Adrenal gland (tissue), 9 donors: ENCODE measurements at regions not wholly inside any gene's neighbourhood (a gene's known extent, or its start where the extent isn't known, plus 50 kb on each side); places are given as distances from the start of the nearest gene placed in this dataset.

Source experiments
- DNase-seq, 7 donors: peaks; one replicate each; pipeline ENCODE4 v3.0.0-alpha.2; 2019 to 2020
- H3K27ac ChIP-seq, 5 donors: fragments of 200-600 bp; sonication (generic) in 4 of 5; 1 replicate in 3 of 5; 2 replicates in 2 of 5; pipeline versions ENCODE4 v1.5.1 to v1.8.0; 2016 to 2020; ENCODE audit warnings: mild to moderate bottlenecking in 1 of 5
- H3K27me3 ChIP-seq: fragments of 200-600 bp; 2 replicates; pipeline ENCODE4 v1.8.0; 2021
- H3K36me3 ChIP-seq, 2 donors: fragments of 200-600 bp; replicated peaks in 1 of 2; 1 replicate in 1 of 2; 2 replicates in 1 of 2; pipeline versions ENCODE4 v1.5.1 to v1.8.0; 2018 to 2022
- H3K4me1 ChIP-seq, 2 donors: fragments of 200-600 bp; replicated peaks in 1 of 2; 1 replicate in 1 of 2; 2 replicates in 1 of 2; pipeline versions ENCODE4 v1.5.1 to v1.8.0; 2018 to 2021
- H3K4me3 ChIP-seq, 4 donors: fragments of 200-600 bp; sonication (generic) in 3 of 4; one replicate each; pipeline ENCODE4 v1.5.1; 2016 to 2018
- H3K9me3 ChIP-seq, 3 donors: fragments of 200-600 bp; sonication (generic) in 1 of 3; replicated peaks in 1 of 3; 1 replicate in 2 of 3; 2 replicates in 1 of 3; pipeline versions ENCODE4 v1.5.1 to v1.8.0; 2016 to 2021
- CTCF ChIP-seq, 6 experiments: fragments of 450-650 bp in 4 of 6; fragments of 200-600 bp in 2 of 6; sonication (generic) in 1 of 6; IDR thresholded peaks; 1 replicate in 5 of 6; 2 replicates in 1 of 6; pipeline versions ENCODE4 v1.5.1 to v1.8.0; 2016 to 2021; ENCODE audit warnings: antibody characterized with exemption in 6 of 6, mild to moderate bottlenecking in 2 of 6, moderate library complexity in 1 of 6
- POLR2A ChIP-seq, 2 donors: fragments of 450-650 bp; IDR thresholded peaks; one replicate each; pipeline ENCODE4 v1.6.1; 2017; ENCODE audit warnings: antibody characterized with exemption in 2 of 2, mild to moderate bottlenecking in 2 of 2, moderate library complexity in 1 of 2
- WGBS, 4 donors: extraction: QIAGEN DNeasy Blood & Tissue Kit in 2 of 4; methylation state at CpG; one replicate each; pipeline versions ENCODE4 v1.1.5 to v1.1.7; 2013 to 2017; 5-methylcytosine and 5-hydroxymethylcytosine counted together
- intact Hi-C, 2 donors: fragments of 100-400 bp; cut with DNase I; formaldehyde crosslinking; loops; one replicate each; pipeline versions ENCODE4 v1.14.1 to v1.15.0; 2022 to 2023
- donor health status: healthy with polysubstance abuse.
- donor health status: Bipolar disorder and iron deficiency.
- donor health status: DM: yes; HTN: yes; CAD: no.
- donor health status: DM: no; HTN: no; CAD: no.
- donor health status: DM: no; HTN: no; CAD: no.

GRCh38 chr2:129178356-129178755 is 801.1 kb upstream of the RAB6C start:
- Histone ChIP-seq H3K27ac (no peak overlapping the region), H3K9me3 (no peaks in the 10 kb centered on the region), H3K27me3 (no peaks in the 10 kb centered on the region), H3K4me3 (no peak overlapping the region), H3K4me1 (no peaks in the 10 kb centered on the region), H3K36me3 (no peaks in the 10 kb centered on the region)
- TF ChIP-seq POLR2A (IDR thresholded peaks at IDR 0.05), result no peak
- no peak for TF ChIP-seq CTCF (IDR thresholded peaks at IDR 0.05)
- intact Hi-C loops, result no loop called here
- peak in 5 of 7 donors; percentile 15 to 72 (median 51) for DNase-seq
- WGBS, 4 donors, result 63 to 81% (median 65%) methylated on average over 7 of the region's 7 CpGs

GRCh38 chr2:129179199-129179598 is 800.3 kb upstream of the RAB6C start:
- H3K36me3 ChIP-seq, result no peaks in the 10 kb centered on the region
- TF ChIP-seq CTCF (IDR thresholded peaks at IDR 0.05) (no peak), POLR2A (IDR thresholded peaks at IDR 0.05) (no peak)
- H3K4me3 ChIP-seq, result no peak overlapping the region
- intact Hi-C loops, result no loop called here
- no peak for DNase-seq
- no peak overlapping the region for H3K27ac ChIP-seq
- H3K4me1 ChIP-seq, result no peaks in the 10 kb centered on the region
- 74 to 93% (median 89%) methylated on average over 2 to 3 of the region's 3 CpGs for WGBS, 4 donors
- H3K9me3 ChIP-seq, result no peaks in the 10 kb centered on the region
- no peaks in the 10 kb centered on the region for H3K27me3 ChIP-seq

GRCh38 chr2:129180124-129180716 is 799.2 kb upstream of the RAB6C start:
- no peak for DNase-seq
- no peaks in the 10 kb centered on the region for H3K4me1 ChIP-seq
- TF ChIP-seq POLR2A (IDR thresholded peaks at IDR 0.05) (no peak), CTCF (IDR thresholded peaks at IDR 0.05) (no peak)
- intact Hi-C loops, result no loop called here
- H3K27ac ChIP-seq, result no peak overlapping the region
- H3K27me3 ChIP-seq, result no peaks in the 10 kb centered on the region
- 54 to 73% (median 61%) methylated on average over 5 of the region's 5 CpGs for WGBS, 4 donors
- H3K36me3 ChIP-seq, result no peaks in the 10 kb centered on the region
- no peaks in the 10 kb centered on the region for H3K9me3 ChIP-seq
- H3K4me3 ChIP-seq, result no peak overlapping the region

- Histone ChIP-seq H3K27me3 (no peaks in the 10 kb centered on the region), H3K4me1 (no peaks in the 10 kb centered on the region), H3K27ac (no peak overlapping the region), H3K9me3 (peaks cover 0 to 6% (median 0%) of the 10 kb centered on the region in 3 donors), H3K36me3 (no peaks in the 10 kb centered on the region), H3K4me3 (no peak overlapping the region)
- WGBS, 4 donors, result 65 to 82% (median 71%) methylated on average over 1 of the region's 1 CpG
- DNase-seq, result no peak
- intact Hi-C loops, result no loop called here
- no peak for TF ChIP-seq CTCF (IDR thresholded peaks at IDR 0.05)
- TF ChIP-seq POLR2A (IDR thresholded peaks at IDR 0.05), result no peak
Observed at GRCh38 chr2:129181433-129181832, 798.0 kb upstream of the RAB6C start.
